ENCODE measurements at regions not wholly inside any gene's neighbourhood (a gene's known extent, or its start where the extent isn't known, plus 50 kb on each side); places are given as distances from the start of the nearest gene placed in this dataset.

GRCh38 chr4:95694411-95694810 lies 145.5 kb upstream of the PDHA2 start:
- TF ChIP-seq POLR2AphosphoS5 (IDR thresholded peaks at IDR 0.05) (no peak), POLR2A (IDR thresholded peaks at IDR 0.05) (no peak)

Measured in breast epithelium (tissue), 3 donors.